ENCODE measurements at regions not wholly inside any gene's neighbourhood (a gene's known extent, or its start where the extent isn't known, plus 50 kb on each side); places are given as distances from the start of the nearest gene placed in this dataset.
"Not testable (repeated sequence)": the region's sequence is repeated elsewhere in the genome, so short reads cannot be mapped to it uniquely, and the experiment has no call there.

GRCh38 chr12:41661141-41661765 lies 473.1 kb downstream of the PDZRN4 start:
- H3K36me3 Mint-ChIP-seq, result no peaks in the 10 kb centered on the region
- no peak overlapping the region for H3K4me3 Mint-ChIP-seq
- no peak for DNase-seq (ENCODE audit: low spot score in 2 of 2)
- ATAC-seq (ENCODE audit: low read depth), result no peak
- no peaks in the 10 kb centered on the region for H3K4me1 Mint-ChIP-seq
- no peak overlapping the region for H3K27ac Mint-ChIP-seq
- H3K9me3 Mint-ChIP-seq, result peaks cover 9% of the 10 kb centered on the region
- H3K27me3 Mint-ChIP-seq, result no peaks in the 10 kb centered on the region

DNA sequence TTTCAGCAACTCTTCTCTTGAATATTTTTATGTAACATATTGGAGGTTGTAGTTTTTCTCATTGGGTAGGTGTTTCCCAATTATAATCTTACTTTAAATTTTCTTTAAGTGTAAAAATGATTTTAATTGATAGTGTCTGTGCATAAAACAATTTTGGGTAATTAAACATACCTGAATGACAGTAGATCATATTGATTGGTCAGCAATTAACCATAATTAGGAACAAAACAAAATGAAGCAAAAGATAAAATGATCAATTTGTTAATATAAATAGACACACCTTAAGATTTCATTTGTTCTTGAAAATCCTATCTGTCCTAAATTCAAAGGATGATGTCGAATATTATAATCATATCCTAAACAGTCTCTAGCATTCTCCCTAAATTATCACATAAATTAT lies 468.3 kb downstream of the PDZRN4 start:
- ATAC-seq (ENCODE audit: low read depth) (no peak), DNase-seq (ENCODE audit: low spot score in 2 of 2) (no peak)
- Mint-ChIP-seq H3K9me3 (peaks cover 9% of the 10 kb centered on the region), H3K4me1 (peaks cover 8% of the 10 kb centered on the region), H3K4me3 (no peak overlapping the region), H3K36me3 (no peaks in the 10 kb centered on the region), H3K27ac (no peak overlapping the region), H3K27me3 (no peaks in the 10 kb centered on the region)

DNA sequence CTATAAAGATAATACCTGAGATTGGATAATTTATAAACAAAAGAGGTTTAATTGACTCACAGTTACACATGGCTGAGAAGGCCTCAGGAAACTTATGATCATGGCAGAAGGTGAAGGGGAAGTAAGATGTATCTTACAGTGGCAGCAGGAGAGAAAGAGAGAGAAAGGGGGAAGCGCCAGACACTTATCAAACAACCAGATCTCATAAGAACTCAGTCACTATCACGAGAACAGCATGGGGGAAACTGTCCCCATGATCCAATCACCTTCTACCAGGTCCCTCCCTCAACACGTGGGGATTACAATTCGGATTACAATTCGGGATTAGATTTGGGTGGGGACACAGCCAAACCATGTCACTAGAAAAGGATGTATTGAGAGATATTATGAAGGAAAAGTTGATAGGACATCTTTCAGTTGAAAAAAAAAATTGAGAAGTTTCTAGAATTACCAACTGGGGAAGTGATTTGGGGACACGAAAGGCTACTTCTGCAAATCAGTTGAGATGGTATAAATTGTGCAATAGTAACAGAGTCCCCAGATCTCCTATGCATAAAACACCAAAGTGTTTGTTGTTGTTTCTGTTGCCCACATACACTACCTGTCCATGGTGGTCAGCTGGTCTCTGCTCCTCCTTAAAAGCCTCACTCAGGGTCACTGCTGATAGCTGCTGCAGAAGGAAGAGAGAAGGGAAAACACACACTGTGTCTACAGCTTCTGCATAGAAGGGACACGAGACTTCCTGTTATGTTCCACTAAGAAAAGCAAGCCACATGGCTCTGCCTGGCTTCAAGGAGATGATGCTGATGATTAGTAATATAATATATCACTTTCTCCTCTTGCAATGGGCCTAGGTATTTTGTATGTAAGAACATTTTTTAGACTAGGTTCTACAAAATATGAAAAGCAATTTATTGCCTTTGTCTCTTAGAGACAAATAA lies 465.5 kb downstream of the PDZRN4 start:
- no peak overlapping the region for H3K27ac Mint-ChIP-seq
- no peak overlapping the region for H3K4me3 Mint-ChIP-seq
- no peak for DNase-seq (ENCODE audit: low spot score in 2 of 2)
- no peaks in the 10 kb centered on the region for H3K36me3 Mint-ChIP-seq
- ATAC-seq (ENCODE audit: low read depth), result no peak
- H3K27me3 Mint-ChIP-seq, result no peaks in the 10 kb centered on the region
- H3K9me3 Mint-ChIP-seq, result peaks cover 3% of the 10 kb centered on the region
- H3K4me1 Mint-ChIP-seq, result peaks cover 8% of the 10 kb centered on the region

DNA sequence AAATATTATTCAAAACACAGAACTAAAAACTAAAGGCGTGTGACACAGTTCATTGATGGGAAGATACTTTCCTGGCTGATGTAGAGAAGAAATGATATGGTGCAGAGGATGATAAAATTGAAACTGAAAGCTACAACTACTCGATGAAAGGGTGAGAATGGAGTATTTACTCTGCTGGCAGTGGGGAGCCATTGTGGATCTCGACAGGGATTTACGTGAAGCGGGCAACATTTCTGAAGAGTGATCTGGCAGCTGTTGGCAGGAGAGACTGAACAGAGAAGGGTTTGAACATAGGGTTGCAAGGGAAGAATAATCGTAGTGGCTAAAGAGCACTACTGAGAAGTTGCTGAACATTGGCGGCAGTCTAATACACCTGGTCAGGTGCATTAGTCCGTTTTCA lies 464.9 kb downstream of the PDZRN4 start:
- no peak overlapping the region for H3K27ac Mint-ChIP-seq

GRCh38 chr12:41645624-41646023 lies 457.5 kb downstream of the PDZRN4 start:
- no peak for ATAC-seq (ENCODE audit: low read depth)
- Mint-ChIP-seq H3K36me3 (no peaks in the 10 kb centered on the region), H3K27me3 (peaks cover 3% of the 10 kb centered on the region), H3K9me3 (peaks cover 2% of the 10 kb centered on the region), H3K4me1 (no peaks in the 10 kb centered on the region), H3K27ac (no peak overlapping the region), H3K4me3 (no peak overlapping the region)
- DNase-seq (ENCODE audit: low spot score in 2 of 2), result no peak

More for the DNA sequence above, 464.9 kb downstream of the PDZRN4 start:
- Mint-ChIP-seq H3K4me3 (no peak overlapping the region), H3K4me1 (peaks cover 8% of the 10 kb centered on the region), H3K27me3 (no peaks in the 10 kb centered on the region), H3K9me3 (peaks cover 3% of the 10 kb centered on the region), H3K36me3 (no peaks in the 10 kb centered on the region)
- ATAC-seq (ENCODE audit: low read depth), result no peak
- no peak for DNase-seq (ENCODE audit: low spot score in 2 of 2)

GRCh38 chr12:41642808-41643207 lies 454.7 kb downstream of the PDZRN4 start:
- ATAC-seq (ENCODE audit: low read depth); H3K36me3 Mint-ChIP-seq; H3K9me3 Mint-ChIP-seq; H3K27ac Mint-ChIP-seq; DNase-seq (ENCODE audit: low spot score in 2 of 2); H3K27me3 Mint-ChIP-seq; H3K4me3 Mint-ChIP-seq; H3K4me1 Mint-ChIP-seq: not testable (repeated sequence)

DNA sequence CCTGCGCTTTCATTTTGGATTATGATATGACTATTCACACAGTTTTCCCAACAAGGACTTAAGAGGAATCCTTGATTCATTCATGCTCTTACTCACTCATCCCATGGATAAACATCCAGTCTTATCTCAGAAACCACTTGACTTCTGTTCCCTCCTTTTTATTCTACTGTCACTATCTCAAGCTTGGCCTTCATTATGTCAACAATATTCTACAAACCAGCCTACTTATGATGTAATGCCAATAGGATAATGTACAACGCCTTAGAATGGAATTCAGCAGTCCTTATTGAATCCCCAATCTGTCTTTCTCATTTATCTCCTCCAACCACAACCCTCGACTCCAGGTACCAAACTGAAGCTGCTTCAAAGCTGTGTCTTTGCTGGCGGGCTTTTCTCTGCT lies 448.5 kb downstream of the PDZRN4 start:
- Mint-ChIP-seq H3K4me3 (no peak overlapping the region), H3K4me1 (no peaks in the 10 kb centered on the region)

DNA sequence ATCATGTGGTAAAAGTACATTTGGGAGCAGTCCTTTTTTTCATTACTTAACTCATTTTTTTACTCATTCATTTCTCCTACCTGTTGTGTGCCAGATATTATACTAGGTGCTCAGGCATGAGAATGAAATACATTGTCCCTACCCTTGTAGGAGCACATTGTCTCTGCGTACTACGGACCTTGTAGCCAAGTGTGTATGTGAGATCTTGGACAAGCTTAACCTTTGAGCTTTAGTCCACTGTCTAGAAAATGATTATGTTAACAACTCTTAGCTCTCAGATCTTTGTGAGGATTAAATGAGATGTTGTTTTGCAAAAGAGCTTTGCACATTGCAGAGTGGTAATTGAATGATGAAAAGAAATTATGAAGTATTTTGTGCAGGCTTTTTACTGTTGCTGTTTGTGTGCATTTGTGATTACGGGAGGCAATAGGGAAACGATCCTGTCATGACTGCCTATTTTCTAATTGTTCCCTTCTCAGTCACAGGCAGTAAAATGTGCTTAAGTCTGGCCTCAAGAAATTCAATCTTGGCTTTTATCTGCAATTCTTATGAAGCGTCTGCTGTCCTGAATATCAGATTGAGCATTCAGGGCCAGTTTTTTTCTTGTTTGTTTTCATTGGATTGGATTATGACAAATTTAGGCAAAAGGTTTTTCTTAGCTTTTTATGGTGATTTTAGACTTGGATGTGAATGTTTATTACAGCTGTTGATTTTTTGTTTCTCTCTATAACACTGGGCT lies 447.7 kb downstream of the PDZRN4 start:
- DNase-seq (ENCODE audit: low spot score in 2 of 2), result no peak
- H3K9me3 Mint-ChIP-seq, result peaks cover 5% of the 10 kb centered on the region

More for the DNA sequence above, 448.5 kb downstream of the PDZRN4 start:
- H3K36me3 Mint-ChIP-seq, result no peaks in the 10 kb centered on the region
- peaks cover 3% of the 10 kb centered on the region for H3K9me3 Mint-ChIP-seq
- no peaks in the 10 kb centered on the region for H3K27me3 Mint-ChIP-seq
- no peak for DNase-seq (ENCODE audit: low spot score in 2 of 2)
- H3K27ac Mint-ChIP-seq, result no peak overlapping the region
- no peak for ATAC-seq (ENCODE audit: low read depth)

GRCh38 chr12:41634091-41634490 lies 446.0 kb downstream of the PDZRN4 start:
- Mint-ChIP-seq H3K27ac (no peak overlapping the region), H3K36me3 (no peaks in the 10 kb centered on the region), H3K27me3 (no peaks in the 10 kb centered on the region), H3K4me1 (no peaks in the 10 kb centered on the region), H3K4me3 (no peak overlapping the region), H3K9me3 (peaks cover 5% of the 10 kb centered on the region)
- DNase-seq (ENCODE audit: low spot score in 2 of 2), result no peak
- no peak for ATAC-seq (ENCODE audit: low read depth)

More for the DNA sequence above, 447.7 kb downstream of the PDZRN4 start:
- Mint-ChIP-seq H3K27me3 (no peaks in the 10 kb centered on the region), H3K36me3 (no peaks in the 10 kb centered on the region), H3K4me1 (no peaks in the 10 kb centered on the region), H3K27ac (no peak overlapping the region), H3K4me3 (no peak overlapping the region)
- no peak for ATAC-seq (ENCODE audit: low read depth)

GRCh38 chr12:41629611-41630010 lies 441.5 kb downstream of the PDZRN4 start:
- Mint-ChIP-seq H3K27me3 (no peaks in the 10 kb centered on the region), H3K4me1 (no peaks in the 10 kb centered on the region), H3K27ac (no peak overlapping the region), H3K4me3 (no peak overlapping the region), H3K9me3 (peaks cover 10% of the 10 kb centered on the region), H3K36me3 (no peaks in the 10 kb centered on the region)
- ATAC-seq (ENCODE audit: low read depth) (no peak), DNase-seq (ENCODE audit: low spot score in 2 of 2) (no peak)

DNA sequence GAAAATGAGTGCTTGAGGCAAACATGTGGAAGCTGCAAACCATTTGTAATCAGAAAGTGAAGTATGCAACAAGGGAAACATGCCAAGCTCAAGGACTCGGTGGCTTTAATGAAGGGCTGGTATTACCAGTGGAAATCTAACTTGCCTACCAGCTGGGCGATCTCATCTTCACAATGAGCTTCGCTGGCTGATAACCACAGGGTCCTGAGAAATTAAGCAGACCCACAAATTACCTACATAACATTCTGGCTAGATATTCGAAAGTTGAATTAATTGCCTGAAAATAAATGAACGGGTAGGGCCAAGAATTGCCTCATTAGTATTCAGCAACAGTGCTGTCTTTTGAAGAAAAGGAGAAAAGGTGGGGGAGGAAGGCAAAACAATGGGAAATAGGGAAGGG lies 439.4 kb downstream of the PDZRN4 start:
- Mint-ChIP-seq H3K36me3 (no peaks in the 10 kb centered on the region), H3K4me3 (no peak overlapping the region), H3K27me3 (no peaks in the 10 kb centered on the region), H3K4me1 (no peaks in the 10 kb centered on the region), H3K27ac (no peak overlapping the region), H3K9me3 (peaks cover 7% of the 10 kb centered on the region)
- ATAC-seq (ENCODE audit: low read depth) (no peak), DNase-seq (ENCODE audit: low spot score in 2 of 2) (no peak)

GRCh38 chr12:41624571-41624970 lies 436.5 kb downstream of the PDZRN4 start:
- Mint-ChIP-seq H3K4me3 (no peak overlapping the region), H3K27me3 (peaks cover 4% of the 10 kb centered on the region), H3K36me3 (no peaks in the 10 kb centered on the region), H3K9me3 (peaks cover 5% of the 10 kb centered on the region), H3K4me1 (no peaks in the 10 kb centered on the region), H3K27ac (no peak overlapping the region)
- ATAC-seq (ENCODE audit: low read depth), result no peak
- DNase-seq (ENCODE audit: low spot score in 2 of 2), result no peak
